HG02973 (cell line): ENCODE measurements at regions not wholly inside any gene's neighbourhood (a gene's known extent, or its start where the extent isn't known, plus 50 kb on each side); places are given as distances from the start of the nearest gene placed in this dataset.

ENCODE experiments used
- ATAC-seq: cut with Tn5 transposase; IDR thresholded peaks from one replicate; pipeline ENCODE4 v1.9.1; 2021; ENCODE audit warnings: moderate library complexity; ENCODE audit not compliant: unreplicated experiment

GRCh38 chr17:33511670-33512069, 218.6 kb upstream of the ASIC2 start:
- ATAC-seq: no peak

- no peak for ATAC-seq
These were observed 219.0 kb upstream of the ASIC2 start for GRCh38 chr17:33512113-33512512.

- no peak for ATAC-seq
These were observed 220.7 kb upstream of the ASIC2 start for GRCh38 chr17:33513769-33514168.

GRCh38 chr17:33514369-33514768, 221.3 kb upstream of the ASIC2 start:
- ATAC-seq: no peak

GRCh38 chr17:33515974-33516373, 222.9 kb upstream of the ASIC2 start:
- no peak for ATAC-seq

GRCh38 chr17:33516645-33517044, 223.6 kb upstream of the ASIC2 start:
- no peak for ATAC-seq

GRCh38 chr17:33517746-33518145, 224.7 kb upstream of the ASIC2 start:
- ATAC-seq: no peak

GRCh38 chr17:33519692-33520091, 226.6 kb upstream of the ASIC2 start:
- ATAC-seq: no peak

- ATAC-seq: no peak
These were observed 227.6 kb upstream of the ASIC2 start for GRCh38 chr17:33520426-33521330.

GRCh38 chr17:33521784-33522183, 228.7 kb upstream of the ASIC2 start:
- ATAC-seq: no peak

- ATAC-seq: no peak
These were observed 229.5 kb upstream of the ASIC2 start for GRCh38 chr17:33522623-33523022.

GRCh38 chr17:33523577-33523981, 230.5 kb upstream of the ASIC2 start:
- ATAC-seq: no peak

GRCh38 chr17:33525186-33525585, 232.1 kb upstream of the ASIC2 start:
- no peak for ATAC-seq

- ATAC-seq: no peak
These were observed 233.6 kb upstream of the ASIC2 start for GRCh38 chr17:33526717-33527116.

GRCh38 chr17:33527290-33527689, 234.2 kb upstream of the ASIC2 start:
- no peak for ATAC-seq

GRCh38 chr17:33528846-33529245, 235.8 kb upstream of the ASIC2 start:
- no peak for ATAC-seq

GRCh38 chr17:33529816-33530215, 236.7 kb upstream of the ASIC2 start:
- no peak for ATAC-seq

- ATAC-seq: no peak
These were observed 238.2 kb upstream of the ASIC2 start for GRCh38 chr17:33531311-33531710.

GRCh38 chr17:33534087-33534486, 241.0 kb upstream of the ASIC2 start:
- ATAC-seq: no peak

- ATAC-seq: no peak
These were observed 252.0 kb upstream of the ASIC2 start for GRCh38 chr17:33545124-33545523.

- no peak for ATAC-seq
These were observed 257.2 kb upstream of the ASIC2 start for GRCh38 chr17:33550261-33550660.

GRCh38 chr17:33551075-33551474, 258.0 kb upstream of the ASIC2 start:
- no peak for ATAC-seq

GRCh38 chr17:33551911-33552310, 258.8 kb upstream of the ASIC2 start:
- no peak for ATAC-seq
